ENCODE measurements at regions not wholly inside any gene's neighbourhood (a gene's known extent, or its start where the extent isn't known, plus 50 kb on each side); places are given as distances from the start of the nearest gene placed in this dataset.

DNA sequence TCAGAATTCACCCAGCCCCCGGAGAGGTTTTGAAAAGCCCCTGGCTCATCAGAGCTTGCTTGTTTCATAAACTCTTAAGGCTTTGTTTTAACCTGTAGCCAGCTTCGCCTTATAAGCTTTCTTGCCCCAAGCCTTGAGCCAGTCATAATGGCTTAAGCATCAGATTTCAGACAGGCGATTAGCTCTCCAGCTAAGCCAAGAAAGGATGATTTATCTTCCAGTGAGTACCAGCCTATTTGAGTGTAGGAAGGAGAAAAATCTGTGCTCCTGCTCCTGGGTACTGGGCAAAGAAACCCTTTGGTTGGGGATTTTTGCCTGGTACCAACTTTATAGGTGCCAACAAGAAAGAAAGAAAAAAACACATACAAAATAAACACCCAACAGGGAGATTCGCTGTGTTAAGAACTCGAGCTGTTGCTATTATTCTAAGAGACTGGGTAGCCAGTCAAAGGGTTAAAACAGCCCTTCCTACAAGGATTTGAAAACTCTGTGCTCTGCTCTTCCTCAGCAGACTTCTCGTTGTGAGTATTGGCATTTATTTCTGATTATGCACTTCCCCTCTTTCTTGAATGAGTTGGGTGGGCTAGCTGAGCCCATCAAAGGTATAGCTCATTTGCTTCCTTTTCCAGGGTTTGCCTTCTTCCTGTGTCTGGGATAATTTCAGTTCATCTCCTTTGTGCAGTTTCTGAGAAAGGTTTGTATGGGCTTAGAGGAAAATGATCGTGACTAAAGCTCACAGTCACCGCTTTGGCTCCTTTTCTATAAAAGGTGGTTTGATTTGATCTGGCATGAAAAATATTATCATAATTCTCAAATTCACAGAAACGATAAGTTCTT lies 157.2 kb upstream of the DMRT1 start:
- H3K27me3 ChIP-seq (ENCODE audit: low read depth): no peaks in the 10 kb centered on the region
- no peak overlapping the region for H3K27ac ChIP-seq
- H3K4me3 ChIP-seq: no peak overlapping the region
- no peaks in the 10 kb centered on the region for H3K9me3 ChIP-seq
- DNase-seq: no peak
- TF ChIP-seq, protein P1, sequence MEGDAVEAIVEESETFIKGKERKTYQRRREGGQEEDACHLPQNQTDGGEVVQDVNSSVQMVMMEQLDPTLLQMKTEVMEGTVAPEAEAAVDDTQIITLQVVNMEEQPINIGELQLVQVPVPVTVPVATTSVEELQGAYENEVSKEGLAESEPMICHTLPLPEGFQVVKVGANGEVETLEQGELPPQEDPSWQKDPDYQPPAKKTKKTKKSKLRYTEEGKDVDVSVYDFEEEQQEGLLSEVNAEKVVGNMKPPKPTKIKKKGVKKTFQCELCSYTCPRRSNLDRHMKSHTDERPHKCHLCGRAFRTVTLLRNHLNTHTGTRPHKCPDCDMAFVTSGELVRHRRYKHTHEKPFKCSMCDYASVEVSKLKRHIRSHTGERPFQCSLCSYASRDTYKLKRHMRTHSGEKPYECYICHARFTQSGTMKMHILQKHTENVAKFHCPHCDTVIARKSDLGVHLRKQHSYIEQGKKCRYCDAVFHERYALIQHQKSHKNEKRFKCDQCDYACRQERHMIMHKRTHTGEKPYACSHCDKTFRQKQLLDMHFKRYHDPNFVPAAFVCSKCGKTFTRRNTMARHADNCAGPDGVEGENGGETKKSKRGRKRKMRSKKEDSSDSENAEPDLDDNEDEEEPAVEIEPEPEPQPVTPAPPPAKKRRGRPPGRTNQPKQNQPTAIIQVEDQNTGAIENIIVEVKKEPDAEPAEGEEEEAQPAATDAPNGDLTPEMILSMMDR (IDR thresholded peaks at IDR 0.05): no peak
- peaks cover 8% of the 10 kb centered on the region for H3K4me1 ChIP-seq
- intact Hi-C loops (cut with DNase I): no loop called here
- ATAC-seq: no peak
- H3K36me3 ChIP-seq: no peaks in the 10 kb centered on the region

DNA sequence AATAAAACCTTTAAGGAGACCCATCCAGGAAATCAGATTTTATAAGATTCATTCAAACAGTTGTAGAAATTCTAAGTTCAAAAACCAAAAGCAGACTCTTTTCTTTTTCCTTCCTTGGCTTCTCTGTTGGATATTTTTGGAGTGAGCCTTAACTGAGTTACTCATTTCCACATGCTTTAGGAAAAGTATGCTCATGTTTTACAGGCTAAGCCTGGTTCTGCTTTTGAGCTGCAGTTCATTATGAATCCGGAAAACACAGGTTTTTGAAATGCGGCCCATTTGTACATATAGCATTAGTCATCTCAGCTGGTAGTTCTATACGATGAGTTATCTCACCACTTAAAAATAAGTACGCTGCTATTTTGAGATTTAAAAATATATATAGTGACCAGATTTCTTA lies 156.6 kb upstream of the DMRT1 start:
- no peak for DNase-seq
- no peak overlapping the region for H3K27ac ChIP-seq
- H3K4me1 ChIP-seq: peaks cover 8% of the 10 kb centered on the region
- no peak overlapping the region for H3K4me3 ChIP-seq
- no peak for ATAC-seq
- H3K36me3 ChIP-seq: no peaks in the 10 kb centered on the region
- TF ChIP-seq, protein P1 (IDR thresholded peaks at IDR 0.05): no peak
- no peaks in the 10 kb centered on the region for H3K27me3 ChIP-seq (ENCODE audit: low read depth)
- no peaks in the 10 kb centered on the region for H3K9me3 ChIP-seq
- intact Hi-C loops (cut with DNase I): no loop called here

DNA sequence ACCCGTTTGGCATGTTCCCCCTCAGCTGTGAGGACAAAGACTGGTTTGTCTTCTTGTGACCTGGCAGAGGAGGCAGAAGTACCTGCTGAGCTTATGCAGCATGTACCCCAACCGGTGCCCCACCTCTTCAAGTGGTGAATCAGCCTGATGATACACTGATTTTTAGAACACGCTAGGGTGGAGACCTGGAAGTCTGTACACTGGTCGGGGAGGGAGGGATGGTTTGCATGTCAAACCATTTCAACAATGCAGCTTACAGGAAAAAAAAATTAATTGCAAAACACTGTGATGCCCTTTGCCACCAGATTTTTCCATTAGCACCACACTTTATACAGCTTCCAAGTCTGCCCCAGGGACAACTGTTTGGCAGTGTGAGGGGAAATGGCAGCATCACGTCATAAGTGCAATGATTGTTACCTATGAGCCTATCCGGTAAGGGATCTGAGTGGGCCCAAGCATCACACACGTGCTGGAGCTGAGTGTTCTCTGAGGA lies 155.1 kb upstream of the DMRT1 start:
- Histone ChIP-seq H3K4me1 (peaks cover 8% of the 10 kb centered on the region), H3K27ac (no peak overlapping the region), H3K9me3 (no peaks in the 10 kb centered on the region), H3K27me3 (ENCODE audit: low read depth) (no peaks in the 10 kb centered on the region), H3K4me3 (no peak overlapping the region), H3K36me3 (no peaks in the 10 kb centered on the region)
- TF ChIP-seq, protein P1 (IDR thresholded peaks at IDR 0.05): no peak
- intact Hi-C loops (cut with DNase I): no loop called here
- ATAC-seq (no peak), DNase-seq (no peak)

DNA sequence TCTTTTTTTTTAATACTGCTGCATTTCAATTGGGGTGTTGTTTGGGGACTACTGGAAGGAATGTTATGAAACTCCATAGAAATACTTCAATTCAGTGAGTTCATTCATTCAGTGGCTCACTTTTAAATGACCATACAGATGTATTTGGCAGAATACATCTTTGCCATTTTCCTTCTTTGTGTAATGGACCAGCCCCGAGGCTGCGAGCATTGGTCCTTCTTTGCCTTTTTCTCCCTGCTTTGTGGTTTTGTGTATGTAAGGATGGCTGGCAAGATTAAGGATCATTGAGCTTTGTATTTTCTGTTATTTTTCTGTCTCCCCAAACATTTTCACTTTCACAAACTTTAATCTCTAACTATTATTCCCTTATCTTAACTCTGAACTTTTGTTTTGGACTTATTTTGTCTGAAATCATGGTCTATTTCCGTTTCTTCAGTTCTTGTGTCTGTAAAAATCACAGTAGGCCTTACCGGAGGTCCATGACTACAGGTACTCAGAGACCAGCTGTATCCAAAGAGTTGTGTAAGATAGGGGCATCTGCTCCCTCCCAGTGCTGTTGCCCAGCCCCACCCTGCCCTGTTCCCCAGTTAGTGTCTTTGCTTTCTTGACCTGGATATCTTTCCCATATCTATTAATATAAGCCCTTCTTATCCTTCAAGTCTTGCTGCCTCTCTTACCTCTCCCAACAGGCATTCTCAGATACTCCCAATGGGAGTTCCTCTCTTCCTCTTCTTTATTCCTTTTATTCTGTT lies 154.3 kb upstream of the DMRT1 start:
- H3K27ac ChIP-seq: no peak overlapping the region
- no peaks in the 10 kb centered on the region for H3K36me3 ChIP-seq
- DNase-seq (no peak), ATAC-seq (no peak)
- intact Hi-C loops (cut with DNase I): no loop called here
- H3K4me1 ChIP-seq: peaks cover 8% of the 10 kb centered on the region
- TF ChIP-seq, protein P1 (IDR thresholded peaks at IDR 0.05): no peak
- H3K27me3 ChIP-seq (ENCODE audit: low read depth): no peaks in the 10 kb centered on the region
- no peak overlapping the region for H3K4me3 ChIP-seq
- H3K9me3 ChIP-seq: no peaks in the 10 kb centered on the region

DNA sequence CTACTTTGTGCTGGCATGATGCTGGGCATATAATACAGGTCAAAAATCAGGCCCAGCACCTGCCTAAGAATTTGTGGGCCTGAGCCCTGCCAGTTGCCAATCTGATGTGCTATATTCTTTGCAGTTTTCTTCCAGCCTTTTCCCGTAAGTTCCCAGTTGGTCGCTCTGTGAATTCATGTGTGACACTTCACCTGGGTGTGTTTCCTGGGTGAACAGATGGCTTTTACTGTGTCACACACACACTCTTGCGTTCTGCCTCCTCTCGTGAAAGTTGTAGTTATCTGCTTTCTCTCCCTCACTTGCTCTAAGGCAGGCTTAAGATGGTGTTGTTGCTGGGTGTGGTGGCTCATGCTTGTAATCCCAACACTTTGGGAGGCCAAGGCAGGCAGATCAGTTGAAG lies 153.5 kb upstream of the DMRT1 start:
- no peak overlapping the region for H3K4me3 ChIP-seq
- DNase-seq (no peak), ATAC-seq (no peak)
- TF ChIP-seq, protein P1 (IDR thresholded peaks at IDR 0.05): no peak
- intact Hi-C loops (cut with DNase I): no loop called here
- H3K4me1 ChIP-seq: peaks cover 8% of the 10 kb centered on the region
- H3K9me3 ChIP-seq: no peaks in the 10 kb centered on the region
- no peak overlapping the region for H3K27ac ChIP-seq
- H3K36me3 ChIP-seq: no peaks in the 10 kb centered on the region
- no peaks in the 10 kb centered on the region for H3K27me3 ChIP-seq (ENCODE audit: low read depth)

Measured in lower lobe of right lung (tissue), 2 donors.